C4-2B (cell line): ENCODE measurements at regions not wholly inside any gene's neighbourhood (a gene's known extent, or its start where the extent isn't known, plus 50 kb on each side); places are given as distances from the start of the nearest gene placed in this dataset.

Experiments used
- H3K27ac ChIP-seq: fragments of 450-650 bp; 2 replicates; pipeline ENCODE4 v1.5.1; 2017
- CTCF ChIP-seq: fragments of 450-650 bp; conservative IDR thresholded peaks from 2 replicates; pipeline ENCODE4 v1.5.1; 2017; ENCODE audit warnings: mild to moderate bottlenecking
- ZFX ChIP-seq: fragments of 450-650 bp; IDR thresholded peaks from 2 replicates; pipeline ENCODE4 v1.6.1; 2017

- H3K27ac ChIP-seq = no peak overlapping the region
- TF ChIP-seq CTCF (no peak), ZFX (no peak)
These were observed 74.8 kb upstream of the ADAM23 start for GRCh38 chr2:206368484-206368883.

GRCh38 chr2:206368933-206369569 lies 74.3 kb upstream of the ADAM23 start:
- TF ChIP-seq CTCF (no peak), ZFX (no peak)
- no peak overlapping the region for H3K27ac ChIP-seq

- TF ChIP-seq CTCF (no peak), ZFX (no peak)
These were observed 67.4 kb upstream of the ADAM23 start for GRCh38 chr2:206375956-206376355.

GRCh38 chr2:206378835-206379234 lies 64.5 kb upstream of the ADAM23 start:
- TF ChIP-seq CTCF (no peak), ZFX (no peak)
- H3K27ac ChIP-seq = no peak overlapping the region

More at GRCh38 chr2:206375956-206376355, 67.4 kb upstream of the ADAM23 start:
- no peak overlapping the region for H3K27ac ChIP-seq

- no peak overlapping the region for H3K27ac ChIP-seq
- TF ChIP-seq ZFX = no peak
- TF ChIP-seq CTCF = no peak
These were observed 64.1 kb upstream of the ADAM23 start for GRCh38 chr2:206379266-206379665.

- no peak for TF ChIP-seq CTCF
- no peak for TF ChIP-seq ZFX
- H3K27ac ChIP-seq = no peak overlapping the region
These were observed 63.4 kb upstream of the ADAM23 start for GRCh38 chr2:206379886-206380285.

- no peak overlapping the region for H3K27ac ChIP-seq
- TF ChIP-seq ZFX = no peak
- no peak for TF ChIP-seq CTCF
These were observed 61.5 kb upstream of the ADAM23 start for GRCh38 chr2:206381881-206382280.
